ENCODE measurements at regions not wholly inside any gene's neighbourhood (a gene's known extent, or its start where the extent isn't known, plus 50 kb on each side); places are given as distances from the start of the nearest gene placed in this dataset.

DNA sequence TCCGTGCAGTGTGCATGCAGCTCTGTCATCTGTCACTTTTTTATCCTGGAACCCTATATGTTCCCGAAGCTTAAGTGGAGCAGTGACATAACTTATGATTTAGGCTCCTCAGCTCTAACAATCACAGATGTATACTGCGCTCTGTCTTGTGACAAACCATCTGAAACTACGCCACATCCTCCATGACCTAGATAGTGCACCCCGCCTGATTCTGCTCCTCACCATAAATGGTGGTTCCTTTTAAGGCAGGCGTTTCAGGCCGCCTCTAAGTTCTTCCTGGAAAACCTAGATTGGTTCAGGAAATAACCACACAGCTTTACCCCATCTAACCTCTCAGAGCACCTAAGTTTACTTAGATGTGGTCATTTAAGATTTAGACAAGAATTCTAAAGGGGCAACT, 372.0 kb downstream of the CDH10 start:
- TF ChIP-seq CTCF (conservative IDR thresholded peaks at IDR 0.05; ENCODE audit: low read depth, low read length) (no peak), CHD1 (IDR thresholded peaks at IDR 0.05; ENCODE audit: low read depth, low read length) (no peak), POLR2A (IDR thresholded peaks at IDR 0.05; ENCODE audit: low read depth, low read length) (no peak), RAD21 (IDR thresholded peaks at IDR 0.05; ENCODE audit: low read length) (no peak), SMC3 (IDR thresholded peaks at IDR 0.05; ENCODE audit: low read depth, low read length) (no peak)
- TF ChIP-seq, protein P1, sequence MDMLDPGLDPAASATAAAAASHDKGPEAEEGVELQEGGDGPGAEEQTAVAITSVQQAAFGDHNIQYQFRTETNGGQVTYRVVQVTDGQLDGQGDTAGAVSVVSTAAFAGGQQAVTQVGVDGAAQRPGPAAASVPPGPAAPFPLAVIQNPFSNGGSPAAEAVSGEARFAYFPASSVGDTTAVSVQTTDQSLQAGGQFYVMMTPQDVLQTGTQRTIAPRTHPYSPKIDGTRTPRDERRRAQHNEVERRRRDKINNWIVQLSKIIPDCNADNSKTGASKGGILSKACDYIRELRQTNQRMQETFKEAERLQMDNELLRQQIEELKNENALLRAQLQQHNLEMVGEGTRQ (IDR thresholded peaks at IDR 0.05; ENCODE audit: low read depth, low read length): no peak

Measured in IMR-90 (cell line).